NCI-H2196 (cell line): ENCODE measurements at regions not wholly inside any gene's neighbourhood (a gene's known extent, or its start where the extent isn't known, plus 50 kb on each side); places are given as distances from the start of the nearest gene placed in this dataset.

Experiments
- DNase-seq: peaks from one replicate; lab custom pipeline; 2025; ENCODE audit not compliant: unreplicated experiment; lab: John Stamatoyannopoulos, UW

DNA sequence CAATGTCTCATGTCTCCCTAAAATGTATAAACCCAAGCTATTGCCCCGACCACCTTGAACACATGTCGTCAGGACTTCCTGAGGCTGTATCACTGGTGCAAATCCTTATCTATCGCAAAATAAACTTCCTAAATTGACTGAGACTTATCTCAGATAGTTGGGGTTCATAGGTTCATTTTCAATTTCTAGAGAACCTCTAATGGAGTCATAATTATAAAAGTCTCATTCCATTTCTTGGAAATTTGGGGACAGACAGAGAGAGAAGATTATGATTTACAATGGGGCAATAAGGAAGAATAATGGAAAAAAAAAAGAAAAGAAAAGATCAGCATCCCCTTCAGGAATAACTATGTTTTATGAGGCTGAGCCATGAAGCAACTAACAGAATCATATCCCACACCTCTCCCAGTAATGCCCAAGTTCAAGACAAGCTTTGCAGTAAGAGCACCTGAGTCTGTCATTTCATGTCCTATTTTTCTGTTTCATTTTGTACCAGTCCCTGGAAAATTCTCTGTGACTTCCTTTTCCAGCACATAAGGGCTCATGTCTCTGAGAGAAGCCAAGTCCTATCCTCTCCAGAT is 70.0 kb upstream of the ETS2 start:
- no peak for DNase-seq

GRCh38 chr21:38740090-38740489 is 65.6 kb upstream of the ETS2 start:
- no peak for DNase-seq

GRCh38 chr21:38741092-38741949 is 64.4 kb upstream of the ETS2 start:
- no peak for DNase-seq

DNA sequence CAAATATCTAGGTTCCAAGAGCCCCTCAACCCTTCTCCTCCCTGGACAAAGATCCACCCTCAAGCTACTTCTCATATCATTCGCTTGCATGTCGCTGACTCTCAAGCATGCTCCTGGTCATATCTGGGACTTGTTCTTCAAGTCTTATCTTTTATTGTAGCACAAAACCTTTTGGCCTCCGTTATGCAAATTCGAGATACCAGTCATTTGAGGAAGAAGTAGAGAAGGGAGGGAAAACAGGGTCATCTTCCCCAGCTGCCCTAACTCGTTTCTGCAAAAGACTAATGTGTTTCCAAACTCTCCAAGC is 63.8 kb upstream of the ETS2 start:
- DNase-seq = no peak

GRCh38 chr21:38742580-38743260 is 63.0 kb upstream of the ETS2 start:
- DNase-seq = no peak

DNA sequence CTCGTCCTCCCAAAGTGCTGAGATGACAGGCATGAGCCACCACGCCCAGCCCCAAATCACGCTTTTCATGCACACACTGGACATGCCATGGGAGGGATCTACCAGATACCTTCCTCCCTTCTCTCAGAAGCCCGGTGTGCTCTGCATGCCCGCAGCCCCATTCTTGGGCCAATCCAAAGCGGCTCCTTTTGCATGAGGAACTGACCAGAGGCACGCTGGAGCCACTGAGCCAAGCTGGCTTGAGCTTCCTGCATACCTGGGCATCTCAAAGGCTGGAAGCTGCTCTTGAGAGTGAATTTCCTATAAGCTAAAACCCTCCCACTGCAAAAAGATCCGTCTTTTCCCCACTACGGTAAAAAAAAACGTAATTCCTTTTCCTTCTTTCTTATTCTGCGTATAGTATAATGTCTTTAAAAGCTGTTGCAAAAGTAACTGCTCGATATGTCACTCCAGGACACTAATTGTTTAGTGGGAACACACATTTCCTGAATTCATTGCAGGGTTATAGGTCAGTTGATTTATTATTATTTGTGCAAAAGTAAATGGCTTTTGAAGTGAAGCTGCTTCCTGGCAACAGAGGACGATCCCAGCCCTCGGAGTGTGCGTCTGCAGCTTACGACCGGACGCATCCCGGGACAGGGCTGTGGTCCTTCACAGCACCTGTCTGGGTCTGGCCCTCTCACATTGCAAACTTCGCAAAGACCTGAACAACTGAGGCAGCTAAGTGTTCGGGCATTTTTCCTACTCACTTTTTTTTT is 61.8 kb upstream of the ETS2 start:
- DNase-seq = no peak

- no peak for DNase-seq
Measured at GRCh38 chr21:38744861-38745260, 60.9 kb upstream of the ETS2 start.

- no peak for DNase-seq
Measured at GRCh38 chr21:38747810-38748209, 57.9 kb upstream of the ETS2 start.

DNA sequence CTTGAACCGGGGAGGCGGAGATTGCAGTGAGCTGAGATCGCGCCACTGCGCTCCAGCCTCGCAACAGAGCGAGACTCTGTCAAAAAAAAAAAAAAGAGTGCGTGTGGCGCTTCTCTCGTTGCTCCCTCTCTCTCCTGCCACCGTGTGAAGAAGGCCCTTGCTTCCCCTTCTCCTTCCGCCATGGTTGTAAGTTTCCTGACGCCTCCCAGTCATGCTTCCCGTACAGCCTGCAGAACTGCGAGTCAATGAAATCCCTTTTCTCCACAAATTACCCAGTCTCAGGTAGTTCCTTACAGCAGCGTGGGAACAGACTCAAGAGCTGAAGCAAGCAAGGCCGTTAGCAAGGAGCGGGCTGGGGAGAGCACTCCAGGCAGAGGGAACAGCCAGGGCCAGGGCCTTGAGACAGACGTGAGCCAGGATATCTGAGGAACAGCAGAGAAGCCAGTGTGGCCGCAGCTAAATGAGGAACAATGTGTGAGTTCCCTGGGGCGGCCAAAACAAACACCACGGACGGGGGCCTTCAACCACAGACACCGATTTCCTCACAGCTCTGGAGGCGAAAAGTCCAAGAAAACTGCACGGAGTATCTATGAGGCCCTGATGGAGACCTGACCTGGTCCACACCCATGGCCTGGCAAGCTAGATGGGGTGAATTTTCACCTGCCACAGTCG is 54.2 kb upstream of the ETS2 start:
- DNase-seq = no peak

- no peak for DNase-seq
Measured at GRCh38 chr21:38752051-38752505, 53.7 kb upstream of the ETS2 start.

GRCh38 chr21:38753114-38753513 is 52.6 kb upstream of the ETS2 start:
- DNase-seq = no peak

- no peak for DNase-seq
Measured at GRCh38 chr21:38753557-38753971, 52.2 kb upstream of the ETS2 start.
